HG03196 (cell line): ENCODE measurements at regions not wholly inside any gene's neighbourhood (a gene's known extent, or its start where the extent isn't known, plus 50 kb on each side); places are given as distances from the start of the nearest gene placed in this dataset.
"Not testable (repeated sequence)": the region's sequence is repeated elsewhere in the genome, so short reads cannot be mapped to it uniquely, and the experiment has no call there.

ENCODE experiments used
- ATAC-seq: cut with Tn5 transposase; IDR thresholded peaks from one replicate; pipeline ENCODE4 v1.9.1; 2021; ENCODE audit not compliant: unreplicated experiment

DNA sequence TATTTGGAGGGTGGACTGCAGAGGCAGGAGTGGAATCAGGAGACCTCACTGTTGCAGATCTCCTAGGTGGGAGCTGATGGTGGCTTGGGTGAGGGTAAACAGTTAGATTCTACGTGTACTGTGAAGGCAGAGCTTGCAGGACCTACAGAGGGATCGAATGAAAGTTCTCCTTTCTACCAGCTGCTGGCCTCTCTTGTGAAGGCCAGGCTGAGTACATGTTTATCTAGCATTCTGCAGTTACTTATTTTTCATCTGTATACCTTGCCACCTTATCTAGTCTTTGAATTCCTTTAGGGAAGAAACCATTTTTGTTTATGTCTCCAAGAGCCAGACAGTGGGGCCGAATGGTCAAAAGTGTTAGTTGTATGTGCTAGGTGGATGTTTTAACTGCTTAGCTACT is 57.6 kb downstream of the PTTG1 start:
- no peak for ATAC-seq

DNA sequence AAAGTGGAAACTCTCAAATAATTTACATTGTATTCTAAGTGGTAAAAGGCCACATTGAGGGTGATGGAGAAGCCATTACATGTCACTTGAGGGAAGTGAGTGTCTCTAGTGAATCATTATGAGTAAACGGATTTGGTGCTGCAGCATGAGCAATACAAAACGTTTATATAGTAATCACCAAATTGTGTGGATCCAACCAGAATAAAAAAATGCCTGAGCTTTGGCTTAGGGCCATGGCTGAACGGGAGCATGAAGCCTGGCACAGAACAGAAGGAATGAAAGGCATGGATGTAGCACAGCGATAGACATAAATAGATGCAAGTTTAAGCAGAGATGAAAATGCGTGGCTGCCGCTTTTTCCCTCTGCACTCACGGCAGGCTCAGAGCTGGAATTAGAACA is 58.3 kb downstream of the PTTG1 start:
- ATAC-seq = no peak

DNA sequence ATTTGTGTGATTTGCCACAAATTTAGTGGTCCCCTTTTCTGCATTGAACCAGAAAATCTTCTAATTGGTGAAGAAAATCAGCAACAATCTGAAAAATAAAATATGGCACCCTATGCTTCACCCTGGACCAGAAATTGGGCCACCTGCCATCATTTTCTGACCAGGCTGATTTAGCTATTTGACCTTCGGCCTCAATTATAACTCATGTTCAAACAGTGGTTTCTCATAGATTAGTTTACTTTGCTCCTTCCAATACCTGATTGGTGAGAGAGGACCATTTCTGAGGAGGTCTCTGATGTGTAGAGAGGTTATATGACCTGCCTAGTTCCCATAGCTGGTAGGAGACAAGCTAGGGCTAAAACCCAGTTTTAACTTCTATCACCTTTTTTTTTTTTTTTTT is 59.0 kb downstream of the PTTG1 start:
- no peak for ATAC-seq

DNA sequence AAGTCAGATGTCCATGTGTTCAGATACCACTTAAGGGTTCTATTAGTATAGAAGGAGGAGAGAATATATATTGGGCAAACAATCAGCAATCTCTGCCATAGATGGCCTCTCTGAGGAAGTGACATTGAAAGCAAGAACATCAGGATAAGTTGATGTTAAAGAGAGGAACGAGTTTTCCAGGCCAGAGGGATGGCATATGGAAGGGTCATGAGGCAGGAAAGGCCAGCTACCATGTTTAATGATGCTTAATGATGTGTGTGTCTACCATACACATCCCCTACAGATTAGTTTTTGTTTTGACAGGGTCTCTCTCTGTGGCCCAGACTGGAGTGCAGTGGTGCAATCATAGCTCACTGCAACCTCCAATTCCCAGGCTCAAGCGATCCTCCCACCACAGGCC is 63.0 kb downstream of the PTTG1 start:
- ATAC-seq = no peak

DNA sequence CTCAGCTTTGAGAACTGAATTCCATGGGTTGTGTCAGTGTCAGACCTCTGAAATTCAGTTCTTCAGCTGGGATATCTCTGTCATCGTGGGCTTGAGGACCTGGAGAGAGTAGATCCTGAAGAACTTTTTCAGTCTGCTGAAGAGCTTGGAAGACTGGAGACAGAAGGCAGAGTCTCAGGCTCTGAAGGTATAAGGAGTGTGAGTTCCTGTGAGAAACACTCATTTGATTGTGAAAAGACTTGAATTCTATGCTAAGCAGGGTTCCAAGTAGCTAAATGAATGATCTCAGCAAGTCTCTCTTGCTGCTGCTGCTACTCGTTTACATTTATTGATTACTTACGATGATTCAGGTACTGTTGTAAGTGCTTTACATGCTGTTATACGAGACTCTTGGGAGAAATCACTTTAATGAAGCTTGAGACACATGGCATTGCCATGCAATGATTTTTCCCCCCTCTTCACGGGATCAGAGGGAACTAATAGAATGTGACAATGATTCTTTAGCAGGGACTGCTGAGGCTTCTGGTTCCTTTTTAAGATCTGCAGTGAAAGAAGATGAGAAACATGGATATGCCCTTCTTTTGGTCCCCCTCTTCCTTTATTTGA is 63.8 kb downstream of the PTTG1 start:
- ATAC-seq = no peak

DNA sequence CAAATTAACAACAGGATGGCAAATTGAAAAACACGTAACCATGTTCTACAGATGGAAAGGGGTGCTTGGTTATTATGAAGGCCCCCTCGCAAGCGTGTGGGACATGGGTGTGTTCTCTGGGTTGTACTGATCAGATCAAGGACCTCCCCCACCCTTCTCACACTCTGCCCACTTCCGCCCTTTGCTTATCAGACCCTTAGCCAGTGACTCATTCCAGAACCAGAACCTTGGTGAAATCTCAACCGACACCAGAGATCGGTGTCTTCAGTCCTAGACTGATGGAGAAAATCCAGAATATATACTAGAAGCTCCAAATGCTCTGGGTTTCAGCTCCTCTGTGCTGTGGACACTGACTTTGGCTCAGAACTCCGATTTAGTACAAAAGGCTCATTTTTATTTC is 64.9 kb downstream of the PTTG1 start:
- peak; percentile 44 for ATAC-seq

DNA sequence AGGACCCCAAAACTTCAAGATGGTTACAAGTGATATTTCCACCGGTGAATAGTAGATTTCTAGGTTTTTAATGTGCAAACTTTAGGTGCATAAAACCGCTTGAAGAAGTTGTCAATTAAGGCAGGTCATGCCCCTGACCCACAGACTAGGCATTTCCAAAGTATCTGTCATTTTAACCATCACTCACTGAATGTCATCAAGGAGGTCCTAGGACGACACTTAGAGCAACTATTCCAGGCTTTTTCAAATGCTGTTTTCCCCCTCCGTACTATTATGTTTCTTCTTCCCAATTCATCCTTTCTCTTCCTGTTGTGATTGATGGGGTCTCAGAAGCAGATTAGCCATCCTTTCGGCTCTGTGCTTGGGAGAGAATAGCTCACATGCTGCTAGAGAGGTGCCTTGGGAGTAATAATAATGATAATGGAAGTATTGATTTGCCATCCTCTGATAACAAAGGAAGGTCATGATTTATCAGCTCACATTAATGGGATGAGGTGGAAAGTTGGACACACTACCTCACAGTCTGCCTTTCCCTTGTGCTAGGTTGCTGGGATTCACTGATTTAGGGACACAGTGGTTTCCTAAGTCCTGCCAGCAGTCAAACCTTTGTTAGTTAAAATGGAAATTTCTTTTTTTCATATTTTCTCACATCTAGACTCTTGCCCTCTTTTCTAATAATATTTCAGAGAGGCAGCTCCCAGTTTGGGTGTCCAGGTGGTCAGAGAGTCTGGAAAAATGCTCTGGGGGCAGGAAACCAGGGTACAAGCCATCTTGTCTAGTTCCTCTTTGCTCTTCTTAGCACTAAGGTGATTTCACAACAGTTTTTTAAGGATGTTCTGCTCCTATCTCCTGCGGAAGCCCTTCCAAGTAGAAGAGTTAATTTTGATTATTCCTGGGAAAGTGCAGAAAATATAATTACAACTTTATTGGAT is 67.0 kb downstream of the PTTG1 start:
- no peak for ATAC-seq

DNA sequence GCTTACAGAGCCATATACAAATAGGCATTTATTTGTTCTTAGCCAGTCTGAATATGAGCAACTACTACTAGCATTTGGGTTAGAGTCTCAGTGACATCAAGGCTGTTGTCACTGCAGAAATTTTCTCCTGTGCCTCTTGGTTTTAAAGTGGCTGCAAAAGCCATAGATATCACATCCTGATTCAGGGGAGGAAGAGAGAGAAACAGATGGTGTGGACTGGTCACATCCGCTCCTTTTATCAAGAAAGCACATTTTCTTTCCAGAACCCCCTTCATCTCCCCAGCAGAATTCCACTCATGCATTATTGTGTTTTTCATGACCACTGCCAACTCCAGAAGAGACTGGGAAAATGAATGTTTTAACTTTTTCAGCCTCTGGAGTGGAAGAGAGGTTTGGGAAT is 69.8 kb downstream of the PTTG1 start:
- ATAC-seq = no peak

DNA sequence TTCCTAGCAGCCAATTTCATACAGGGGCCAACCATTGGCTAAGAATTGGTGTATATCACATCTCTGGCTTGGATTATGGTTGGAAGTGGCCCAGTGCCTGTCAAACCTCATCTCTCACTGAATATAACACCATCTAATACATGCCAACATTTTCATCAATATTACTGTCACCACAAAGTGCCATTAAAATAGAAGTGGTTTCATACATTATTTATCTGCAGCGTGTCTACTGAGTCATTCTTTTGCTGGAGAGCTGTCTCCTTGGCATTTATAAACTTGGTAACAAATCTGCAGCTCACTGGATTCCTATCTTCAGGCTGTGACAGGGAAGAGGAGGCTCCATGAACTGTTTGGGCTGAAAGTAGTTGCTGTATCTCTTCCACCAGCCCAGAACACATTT is 70.9 kb downstream of the PTTG1 start:
- ATAC-seq = no peak

DNA sequence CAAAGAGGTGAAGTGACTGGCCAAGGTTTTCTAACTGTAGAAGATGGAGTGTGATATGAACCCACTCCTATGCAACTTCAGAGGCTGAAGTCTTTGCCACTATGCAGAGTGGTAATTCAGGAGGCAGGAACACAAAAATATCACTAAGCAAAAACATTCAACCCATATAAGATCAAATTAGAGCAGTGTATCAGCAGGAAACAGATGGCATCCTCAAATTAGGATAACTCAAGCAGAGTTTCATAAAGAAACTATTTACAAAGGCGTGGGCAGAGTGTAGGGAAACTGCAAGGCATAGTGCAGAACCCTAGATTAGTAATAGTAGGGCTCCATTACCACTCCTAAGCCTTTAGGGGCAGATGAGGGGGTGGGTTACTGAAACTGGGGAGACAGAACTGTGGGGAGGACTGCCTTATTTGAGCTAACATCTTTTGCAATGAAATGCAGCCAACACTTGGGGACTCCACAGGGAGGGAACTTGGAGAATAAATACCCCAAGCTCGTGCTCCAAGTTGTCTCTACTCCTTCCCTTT is 72.2 kb downstream of the PTTG1 start:
- ATAC-seq = no peak

DNA sequence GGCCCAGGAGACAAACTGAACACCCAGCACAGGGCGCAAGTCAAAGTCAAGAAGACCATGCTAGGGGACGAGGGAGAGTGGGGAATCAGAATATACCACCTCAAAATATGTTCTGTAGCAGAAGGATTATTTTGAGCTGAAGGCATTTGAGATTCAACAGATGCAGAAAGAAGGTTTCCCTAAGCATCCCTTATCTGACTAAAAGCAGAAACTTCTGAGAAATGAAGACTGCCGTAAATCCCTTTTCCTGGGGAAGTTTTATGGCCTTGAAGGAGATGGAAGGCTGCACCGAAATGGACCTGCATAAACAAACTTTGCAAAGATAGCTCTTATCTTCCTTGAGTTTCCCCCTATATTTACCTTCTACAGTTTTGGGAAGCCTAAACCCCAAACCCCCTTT is 72.8 kb downstream of the PTTG1 start:
- no peak for ATAC-seq

DNA sequence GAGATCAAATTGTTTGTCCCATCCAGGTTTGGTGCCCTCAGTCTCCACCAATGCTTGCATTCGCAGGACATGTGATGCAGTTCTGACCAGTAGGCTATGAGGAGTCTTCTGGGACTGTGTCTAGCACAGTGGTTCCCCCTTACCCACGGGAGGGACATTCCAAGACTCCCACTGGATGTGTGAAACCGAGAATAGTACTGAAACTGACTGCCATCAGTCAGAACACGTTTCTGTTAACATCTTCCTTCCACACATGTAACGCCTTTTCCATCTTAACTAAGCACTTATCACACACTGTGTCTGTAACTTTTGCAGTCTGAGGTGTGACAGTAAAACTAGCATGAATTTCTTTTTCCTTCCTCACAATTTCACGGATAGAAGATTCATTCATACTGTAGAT is 74.7 kb downstream of the PTTG1 start:
- no peak for ATAC-seq

DNA sequence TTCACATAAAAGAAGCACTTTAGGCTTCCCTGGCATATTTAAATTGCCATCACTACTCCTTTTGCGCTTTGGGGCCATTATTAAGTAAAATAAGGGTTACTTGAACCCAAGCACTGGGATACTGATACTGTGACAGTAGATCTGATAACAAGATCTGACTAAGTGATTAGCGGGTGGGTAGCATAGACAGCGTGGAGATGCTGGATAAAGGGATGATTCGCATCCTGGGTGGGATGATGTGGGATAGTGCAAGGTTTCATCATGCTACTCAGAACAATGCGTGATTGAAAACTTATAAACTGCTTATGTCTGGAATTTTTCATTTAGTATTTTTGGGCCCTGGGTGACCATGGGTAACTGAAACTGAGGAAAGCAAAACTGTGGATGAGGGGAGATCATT is 75.1 kb downstream of the PTTG1 start:
- no peak for ATAC-seq

DNA sequence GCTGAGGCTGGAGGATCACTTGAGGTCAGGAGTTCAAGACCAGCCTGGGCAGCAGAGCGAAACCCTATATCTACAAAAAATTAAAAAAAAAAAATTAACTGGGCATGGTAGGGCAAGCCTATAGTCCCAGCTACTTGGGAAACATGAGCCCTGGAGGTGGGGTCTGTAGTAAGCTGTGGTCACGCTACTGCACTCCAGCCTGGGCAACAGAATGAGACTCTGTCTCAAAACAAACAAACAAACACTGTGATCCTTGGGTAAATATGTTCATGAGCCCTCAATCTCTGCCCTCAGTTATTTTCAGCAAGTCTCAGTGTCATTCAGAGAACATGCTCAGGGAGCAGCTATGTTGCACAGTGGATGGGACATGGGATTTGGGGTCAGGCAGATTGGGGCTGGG is 76.2 kb downstream of the PTTG1 start:
- no peak for ATAC-seq

DNA sequence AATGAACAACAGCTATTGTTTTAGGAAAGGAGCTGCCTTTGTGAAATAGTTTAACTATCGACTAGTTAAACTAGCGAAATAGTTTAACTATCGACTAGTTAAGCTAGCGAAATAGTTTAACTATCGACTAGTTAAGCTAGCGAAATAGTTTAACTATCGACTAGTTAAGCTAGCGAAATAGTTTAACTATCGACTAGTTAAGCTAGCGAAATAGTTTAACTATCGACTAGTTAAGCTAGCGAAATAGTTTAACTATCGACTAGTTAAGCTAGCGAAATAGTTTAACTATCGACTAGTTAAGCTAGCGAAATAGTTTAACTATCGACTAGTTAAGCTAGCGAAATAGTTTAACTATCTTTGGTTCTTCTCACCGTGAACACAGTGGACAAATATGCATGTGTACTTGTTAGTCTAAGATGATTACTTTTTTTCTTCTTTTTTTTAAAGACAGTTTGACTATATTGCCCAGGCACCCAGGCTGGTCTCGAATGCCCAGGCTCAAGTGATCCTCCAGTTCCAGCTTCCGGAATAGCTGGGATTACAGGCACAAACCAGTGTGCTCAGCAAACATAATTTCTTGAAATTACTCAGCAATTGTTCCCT is 76.9 kb downstream of the PTTG1 start:
- not testable (repeated sequence) for ATAC-seq

DNA sequence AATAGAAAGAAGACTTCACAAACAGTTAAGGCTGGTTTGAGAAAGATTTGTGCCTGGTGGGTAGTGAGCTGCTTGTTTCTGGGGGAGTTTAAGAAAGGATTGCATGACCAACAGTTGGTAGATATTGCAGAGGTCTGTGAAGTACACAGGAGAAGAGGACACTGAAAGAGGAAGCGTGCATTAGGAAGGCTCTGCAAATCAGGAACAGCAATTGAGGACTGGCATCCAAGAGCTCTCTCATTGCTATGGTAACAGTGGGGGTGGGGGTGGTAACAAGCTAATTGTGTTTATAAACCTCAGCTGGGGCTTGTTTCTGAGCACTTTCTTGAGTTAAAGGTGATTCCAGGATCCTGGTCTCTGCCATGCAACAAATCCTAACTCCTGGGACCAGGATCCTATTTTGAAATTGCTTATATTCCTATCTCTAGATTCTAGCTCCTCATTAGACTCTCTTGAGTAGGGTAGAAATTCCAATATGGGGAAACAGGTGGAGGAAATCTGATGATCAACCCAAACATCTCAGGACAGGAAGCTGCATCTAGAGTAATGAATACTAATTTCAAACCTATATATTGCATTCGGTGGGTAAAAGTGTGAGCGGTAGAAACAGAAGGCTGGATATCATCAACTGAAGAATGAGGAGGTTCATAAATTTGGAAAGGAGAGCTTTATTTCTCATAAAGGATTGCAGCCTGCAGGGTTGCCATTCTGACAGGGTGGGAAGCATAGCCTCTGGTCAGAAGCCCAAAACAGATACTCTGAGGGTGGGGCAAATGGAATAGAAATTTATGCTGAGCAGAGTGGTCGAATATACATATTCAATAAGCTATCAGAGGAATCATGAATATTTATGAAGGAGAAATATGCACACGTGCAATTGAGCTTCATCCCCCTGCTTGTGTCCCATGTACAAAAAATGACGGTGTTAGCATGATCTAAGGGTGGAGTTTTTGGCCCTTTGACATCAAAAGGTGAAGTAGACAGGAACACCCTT is 79.4 kb downstream of the PTTG1 start:
- ATAC-seq = no peak

DNA sequence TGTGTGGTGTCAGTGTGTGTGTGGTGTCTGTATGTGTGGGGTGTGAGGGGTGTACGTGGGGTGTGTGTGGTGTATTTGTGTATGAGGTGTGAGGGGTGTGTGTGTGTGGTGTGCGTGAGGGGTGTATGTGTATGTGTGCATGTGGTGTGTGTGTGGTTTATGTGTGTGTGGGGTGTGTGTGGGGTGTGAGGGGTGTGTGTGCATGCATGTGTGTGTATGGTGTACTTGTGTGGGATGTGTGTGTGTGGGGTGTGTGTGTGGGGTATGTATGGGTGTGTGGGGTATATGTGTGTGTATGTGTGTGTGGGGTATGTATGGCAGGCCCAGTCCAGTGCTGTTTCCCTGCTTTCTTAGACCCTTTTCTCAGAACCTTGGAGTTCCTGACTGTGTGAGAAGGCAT is 83.3 kb downstream of the PTTG1 start:
- no peak for ATAC-seq

DNA sequence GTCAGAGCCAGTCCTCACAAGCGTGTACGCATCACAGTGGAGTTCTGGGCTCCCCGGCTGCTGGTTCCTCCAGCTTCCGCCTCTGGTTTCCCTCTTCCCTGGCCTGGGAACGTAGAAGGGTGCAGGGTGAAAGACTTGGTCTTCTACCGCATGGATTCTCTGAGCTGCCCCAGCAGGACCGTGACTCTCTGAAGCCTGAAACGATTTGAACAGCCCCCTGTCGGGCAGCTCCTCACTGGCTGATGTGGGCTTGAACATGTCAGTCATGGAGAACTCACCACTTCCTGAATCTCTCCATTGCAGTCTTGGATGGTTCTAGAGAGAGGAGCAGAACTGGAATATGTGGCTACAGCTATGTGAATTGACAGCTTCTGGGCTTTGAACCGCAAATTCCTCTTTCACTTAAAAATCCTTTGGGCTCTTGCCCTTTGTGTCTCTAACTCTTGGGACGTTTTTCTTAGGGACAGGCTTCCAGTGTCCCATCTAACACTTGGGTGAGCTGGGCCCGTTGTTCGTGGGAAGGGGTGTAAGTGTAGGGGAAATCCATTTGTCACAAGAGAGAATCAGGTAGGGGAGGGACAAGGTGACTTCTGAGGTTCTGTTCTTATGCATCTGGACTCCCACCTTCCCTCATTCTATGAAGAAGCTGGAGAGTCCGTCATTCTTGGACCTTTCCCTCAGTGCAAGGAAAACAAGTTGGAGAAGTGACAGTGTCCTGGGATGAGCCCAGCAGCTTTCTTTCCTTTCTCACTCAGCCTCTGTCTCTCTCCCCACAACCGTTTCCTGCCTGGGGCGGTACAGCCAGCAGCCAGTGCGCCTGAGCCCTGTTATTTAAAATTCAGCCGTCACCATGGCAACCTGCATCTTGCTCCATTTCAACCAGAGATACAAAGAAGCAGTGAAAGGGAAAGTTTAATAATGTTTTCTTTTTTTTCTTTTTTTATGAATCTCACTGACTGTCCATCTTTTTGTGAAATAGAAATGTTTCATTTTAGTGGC is 84.7 kb downstream of the PTTG1 start:
- peak; percentile 78 for ATAC-seq

DNA sequence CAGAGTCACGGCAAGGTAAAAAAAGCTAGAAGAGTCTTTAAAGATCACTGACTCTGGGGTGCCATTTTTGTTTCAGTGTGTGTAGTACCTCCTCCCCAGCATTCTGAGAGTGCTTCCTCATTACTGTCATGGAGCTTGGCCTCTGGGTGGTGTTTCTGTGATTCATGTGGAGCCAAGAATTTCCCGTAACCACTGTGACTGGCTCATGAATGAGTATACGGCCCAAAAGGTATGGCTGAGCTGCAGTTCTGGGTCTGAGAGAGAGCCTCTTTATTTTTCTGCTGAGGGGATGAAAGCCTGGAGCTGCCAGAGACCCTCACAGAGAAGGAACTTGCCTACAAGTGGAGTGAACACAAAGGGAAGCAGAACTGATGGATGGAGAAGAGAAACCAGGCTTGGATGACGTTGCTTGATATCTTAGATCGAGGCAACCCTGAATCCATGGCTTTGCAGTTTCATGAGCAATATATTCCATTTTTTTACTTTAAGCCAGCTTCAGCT is 85.6 kb downstream of the PTTG1 start:
- no peak for ATAC-seq
